A549 (cell line): ENCODE measurements at regions not wholly inside any gene's neighbourhood (a gene's known extent, or its start where the extent isn't known, plus 50 kb on each side); places are given as distances from the start of the nearest gene placed in this dataset.

Experiments used
- ATAC-seq, 2 experiments: fragments of 200-7000 bp in 1 of 2; fragments of >200 bp in 1 of 2; cut with Nextera tagmentation in 1 of 2; cut with Tn5 transposase in 1 of 2; 3 replicates each; pipeline versions ENCODE4 v1.8.0 to v1.9.1; 2018 to 2020; ENCODE audit warnings: mild to moderate bottlenecking in 1 of 2, moderate library complexity in 1 of 2
- CTCF ChIA-PET: fragments of 300-600 bp; sonication (Branson Sonifier 250); formaldehyde crosslinking; extraction: SDS; loops from one replicate; lab custom pipeline; 2021; ENCODE audit warnings: antibody characterized with exemption, inconsistent platforms; lab: Yijun Ruan, JAX
- POLR2A ChIA-PET: fragments of 350-600 bp; formaldehyde crosslinking; extraction: SDS; loops from one replicate; lab custom pipeline; 2021; ENCODE audit warnings: antibody characterized with exemption, inconsistent platforms; lab: Yijun Ruan, JAX
- DNase-seq, 2 experiments: peaks; one replicate each; pipeline versions ENCODE4 v3.0.0 to v3.0.0-alpha.2; 2011 to 2016; ENCODE audit warnings: low read depth in 1 of 2, low spot score in 1 of 2
- FAIRE-seq: peaks from 2 replicates; lab custom pipeline; 2011; peaks lifted over from hg19 to GRCh38; lab: Jason Lieb, UNC
- H3K27ac ChIP-seq, 2 experiments: fragments of >200 bp; sonication (Bioruptor Twin); formaldehyde crosslinking; 3 replicates each; pipeline ENCODE4 v1.5.1; 2016 to 2017
- H3K4me1 ChIP-seq: fragments of >200 bp; sonication (Bioruptor Twin); formaldehyde crosslinking; 3 replicates; pipeline ENCODE4 v1.6.1; 2016
- H3K4me2 ChIP-seq: fragments of >200 bp; sonication (Bioruptor Twin); formaldehyde crosslinking; 3 replicates; pipeline ENCODE4 v1.6.1; 2016
- H3K4me3 ChIP-seq: fragments of >200 bp; sonication (Bioruptor Twin); formaldehyde crosslinking; 3 replicates; pipeline ENCODE4 v1.5.1; 2016
- H3K9me3 ChIP-seq: fragments of >200 bp; sonication (Bioruptor Twin); formaldehyde crosslinking; 3 replicates; pipeline ENCODE4 v1.6.1; 2016
- BHLHE40 ChIP-seq: IDR thresholded peaks from 2 replicates; pipeline ENCODE4 v1.6.1; 2012; ENCODE audit warnings: low read depth, low read length, inconsistent platforms
- CEBPB ChIP-seq, 2 experiments: fragments of >200 bp in 1 of 2; sonication (Bioruptor Twin) in 1 of 2; formaldehyde crosslinking in 1 of 2; IDR thresholded peaks; 2 replicates each; pipeline ENCODE4 v1.6.1; 2012 to 2016
- CHD2 ChIP-seq: fragments of 150-350 bp; IDR thresholded peaks from 2 replicates; pipeline ENCODE4 v1.6.1; 2014; ENCODE audit warnings: low read length; ENCODE audit not compliant: partially characterized antibody
- CHD4 ChIP-seq: fragments of 200-600 bp; sonication (generic); IDR thresholded peaks from 2 replicates; pipeline ENCODE4 v1.6.1; 2016; ENCODE audit warnings: antibody characterized with exemption, mild to moderate bottlenecking, borderline replicate concordance
- CTCF ChIP-seq: fragments of >200 bp; sonication (Bioruptor Twin); formaldehyde crosslinking; IDR thresholded peaks from 3 replicates; pipeline ENCODE4 v1.5.1; 2016
- EHF ChIP-seq: fragments of 250-450 bp; sonication (Bioruptor Pico); IDR thresholded peaks from 2 replicates; pipeline ENCODE4 v1.5.0; 2020; ENCODE audit warnings: mild to moderate bottlenecking
- ESRRA ChIP-seq: fragments of 150-350 bp; IDR thresholded peaks from 2 replicates; pipeline ENCODE4 v1.6.1; 2014; ENCODE audit warnings: mild to moderate bottlenecking, low read length, borderline replicate concordance
- GATA3 ChIP-seq: IDR thresholded peaks from 2 replicates; pipeline ENCODE4 v1.6.1; 2012; ENCODE audit warnings: borderline replicate concordance
- HDAC2 ChIP-seq: fragments of 200-600 bp; sonication (generic); IDR thresholded peaks from 2 replicates; pipeline ENCODE4 v1.6.1; 2016
- HMGXB4 ChIP-seq: fragments of 250-450 bp; sonication (Bioruptor Pico); IDR thresholded peaks from 2 replicates; pipeline ENCODE4 v1.5.0; 2021; ENCODE audit warnings: mild to moderate bottlenecking, moderate library complexity, borderline replicate concordance
- JUN ChIP-seq, 2 experiments: fragments of >200 bp; sonication (Bioruptor Twin); formaldehyde crosslinking; IDR thresholded peaks; 2 replicates in 1 of 2; 3 replicates in 1 of 2; pipeline ENCODE4 v1.6.1; 2016 to 2017
- JUNB ChIP-seq: fragments of >200 bp; sonication (Bioruptor Twin); formaldehyde crosslinking; IDR thresholded peaks from 2 replicates; pipeline ENCODE4 v1.6.1; 2016
- MAX ChIP-seq: IDR thresholded peaks from 2 replicates; pipeline ENCODE4 v1.6.1; 2012
- MYC ChIP-seq: IDR thresholded peaks from 2 replicates; pipeline ENCODE4 v1.6.1; 2012; ENCODE audit warnings: mild to moderate bottlenecking, inconsistent platforms, low read length, improper control_type of control experiment, borderline replicate concordance
- NPAS2 ChIP-seq: fragments of 250-450 bp; sonication (Bioruptor Pico); IDR thresholded peaks from 2 replicates; pipeline ENCODE4 v1.8.0; 2022; ENCODE audit warnings: mild to moderate bottlenecking, moderate library complexity, borderline replicate concordance
- NR3C1 ChIP-seq: fragments of >200 bp; sonication (Bioruptor Twin); formaldehyde crosslinking; IDR thresholded peaks from 3 replicates; pipeline ENCODE4 v1.6.1; 2017
- PHF8 ChIP-seq: fragments of 200-600 bp; sonication (generic); IDR thresholded peaks from 2 replicates; pipeline ENCODE4 v1.6.1; 2016; ENCODE audit warnings: low read depth, mild to moderate bottlenecking, antibody characterized with exemption, moderate library complexity, borderline replicate concordance
- POLR2A ChIP-seq: IDR thresholded peaks from 2 replicates; pipeline ENCODE4 v1.6.1; 2012; ENCODE audit warnings: mild to moderate bottlenecking, low read length
- RARB ChIP-seq: fragments of 250-450 bp; sonication (Bioruptor Pico); IDR thresholded peaks from 2 replicates; pipeline ENCODE4 v1.8.0; 2021; ENCODE audit warnings: mild to moderate bottlenecking, moderate library complexity
- RCOR1 ChIP-seq: fragments of 150-350 bp; IDR thresholded peaks from 2 replicates; pipeline ENCODE4 v1.6.1; 2014; ENCODE audit warnings: antibody characterized with exemption, low read length, low read depth
- REST ChIP-seq: fragments of 200-600 bp; sonication (generic); IDR thresholded peaks from 2 replicates; pipeline ENCODE4 v1.6.1; 2016; ENCODE audit warnings: antibody characterized with exemption, mild to moderate bottlenecking, moderate library complexity
- RNF2 ChIP-seq: fragments of 200-600 bp; sonication (generic); IDR thresholded peaks from 2 replicates; pipeline ENCODE4 v1.6.1; 2016; ENCODE audit warnings: low read depth, mild to moderate bottlenecking, antibody characterized with exemption, moderate library complexity, borderline replicate concordance
- SMC3 ChIP-seq: fragments of >200 bp; sonication (Bioruptor Twin); formaldehyde crosslinking; IDR thresholded peaks from 3 replicates; pipeline ENCODE4 v1.6.1; 2018; ENCODE audit warnings: inconsistent platforms
- TFCP2L1 ChIP-seq: fragments of 250-450 bp; sonication (Bioruptor Pico); IDR thresholded peaks from 2 replicates; pipeline ENCODE4 v1.5.0; 2021; ENCODE audit warnings: mild to moderate bottlenecking
- USF2 ChIP-seq: fragments of 450-650 bp; IDR thresholded peaks from 2 replicates; pipeline ENCODE4 v1.6.1; 2014; ENCODE audit warnings: antibody characterized with exemption
- ZFP36 ChIP-seq: fragments of 450-650 bp; IDR thresholded peaks from 2 replicates; pipeline ENCODE4 v1.6.1; 2014; ENCODE audit warnings: borderline replicate concordance; ENCODE audit not compliant: partially characterized antibody
- WGBS: methylation state at CpG from one replicate; pipeline ENCODE4 v1.1.6; 2017; ENCODE audit errors: missing lambda C conversion rate; 5-methylcytosine and 5-hydroxymethylcytosine counted together
- TF ChIP-seq, protein P1 (sequence below): fragments of >200 bp; sonication (Bioruptor Twin); formaldehyde crosslinking; IDR thresholded peaks from 2 replicates; pipeline ENCODE4 v1.6.1; 2016

- CTCF ChIA-PET: no interaction called here
- Histone ChIP-seq H3K4me2 (no peak overlapping the region), H3K27ac (no peak overlapping the region), H3K9me3 (no peaks in the 10 kb centered on the region), H3K4me1 (no peaks in the 10 kb centered on the region), H3K4me3 (no peak overlapping the region)
- DNase-seq (no peak), ATAC-seq (no peak), FAIRE-seq (no peak)
- TF ChIP-seq ZFP36 (no peak), CHD2 (no peak), HMGXB4 (no peak), RNF2 (no peak), MAX (no peak), HDAC2 (no peak), POLR2A (no peak), NPAS2 (CRISPR knock-in tag) (no peak), ESRRA (no peak), CHD4 (no peak), TFCP2L1 (no peak), JUN (IDR thresholded peaks at IDR 0.05) (no peak), RCOR1 (no peak), MYC (no peak), PHF8 (no peak)
- POLR2A ChIA-PET: no interaction called here
- WGBS: 35% methylated on average over 2 of the region's 2 CpGs
These were observed 337.7 kb upstream of the SETBP1 start for GRCh38 chr18:44342946-44343345.

- no peak overlapping the region for H3K4me3 ChIP-seq
- H3K4me1 ChIP-seq: no peaks in the 10 kb centered on the region
- no peak overlapping the region for H3K4me2 ChIP-seq
- FAIRE-seq (no peak), DNase-seq (no peak), ATAC-seq (no peak)
- TF ChIP-seq JUNB (no peak), PHF8 (no peak)
- H3K27ac ChIP-seq: no peak overlapping the region
- H3K9me3 ChIP-seq: no peaks in the 10 kb centered on the region
- CTCF ChIA-PET: no interaction called here
- POLR2A ChIA-PET: no interaction called here
These were observed 337.1 kb upstream of the SETBP1 start for GRCh38 chr18:44343570-44343969.

DNA sequence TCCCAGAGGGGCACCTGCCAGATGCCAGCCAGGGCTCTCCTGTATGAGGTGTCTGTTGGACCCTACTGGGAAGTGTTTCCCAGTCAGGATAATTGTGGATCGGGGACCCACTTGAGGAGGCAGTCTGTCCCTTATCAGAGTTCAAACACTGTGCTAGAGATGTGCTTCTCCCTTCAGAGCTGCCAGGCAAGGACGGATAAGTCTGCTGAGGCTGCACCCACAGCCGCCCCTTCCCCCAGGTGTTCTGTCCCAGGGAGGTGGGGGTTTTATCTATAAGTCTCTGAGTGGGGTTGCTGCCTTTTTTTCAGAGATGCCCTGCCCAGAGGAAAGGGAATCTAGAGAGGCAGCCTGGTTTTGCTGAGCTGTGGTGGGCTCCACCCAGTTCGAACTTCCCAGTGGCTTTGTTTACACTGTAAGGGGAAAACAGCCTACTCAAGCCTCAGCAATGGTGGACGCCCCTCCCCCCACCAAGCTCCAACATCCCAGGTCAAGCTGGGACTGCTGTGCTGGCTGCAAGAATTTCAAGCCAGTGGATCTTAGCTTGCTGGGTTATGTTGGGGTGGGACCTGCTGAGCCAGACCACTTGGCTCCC lies 324.0 kb upstream of the SETBP1 start:
- 10% methylated on average over 2 of the region's 5 CpGs for WGBS
- POLR2A ChIA-PET: no interaction called here
- H3K4me2 ChIP-seq: no peak overlapping the region
- H3K27ac ChIP-seq: no peak overlapping the region
- no peaks in the 10 kb centered on the region for H3K9me3 ChIP-seq
- CTCF ChIA-PET: no interaction called here
- no peaks in the 10 kb centered on the region for H3K4me1 ChIP-seq
- FAIRE-seq: no peak
- H3K4me3 ChIP-seq: no peak overlapping the region
- DNase-seq: no peak
- no peak for ATAC-seq
- TF ChIP-seq SMC3: no peak
- no peak for TF ChIP-seq GATA3
- no peak for TF ChIP-seq USF2
- no peak for TF ChIP-seq PHF8
- TF ChIP-seq, protein P1, sequence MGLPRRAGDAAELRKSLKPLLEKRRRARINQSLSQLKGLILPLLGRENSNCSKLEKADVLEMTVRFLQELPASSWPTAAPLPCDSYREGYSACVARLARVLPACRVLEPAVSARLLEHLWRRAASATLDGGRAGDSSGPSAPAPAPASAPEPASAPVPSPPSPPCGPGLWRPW: no peak
- no peak for TF ChIP-seq RCOR1
- no peak for TF ChIP-seq CTCF
- no peak for TF ChIP-seq MAX
- TF ChIP-seq CEBPB (IDR thresholded peaks at IDR 0.05): no peak
- TF ChIP-seq REST: no peak
- TF ChIP-seq BHLHE40: no peak
- TF ChIP-seq NR3C1: no peak
- no peak for TF ChIP-seq RARB (CRISPR knock-in tag)
- TF ChIP-seq CHD4: no peak
- no peak for TF ChIP-seq CHD2
- TF ChIP-seq EHF (CRISPR knock-in tag): no peak
